Stimulated activated CD4-positive, alpha-beta T cell treated with anti-CD3 and anti-CD28 coated beads, Interleukin-4, amount 100 ng/mL, for 48 hours (primary cell): ENCODE measurements at regions not wholly inside any gene's neighbourhood (a gene's known extent, or its start where the extent isn't known, plus 50 kb on each side); places are given as distances from the start of the nearest gene placed in this dataset.
"Not testable (repeated sequence)": the region's sequence is repeated elsewhere in the genome, so short reads cannot be mapped to it uniquely, and the experiment has no call there.

Source experiments
- DNase-seq, 2 donors: peaks; one replicate each; pipeline ENCODE4 v3.0.0-alpha.2; 2020; ENCODE audit warnings: low read depth in 2 of 2

GRCh38 chr16:5159537-5159936, 61.9 kb upstream of the EEF2KMT start:
- not testable (repeated sequence) for DNase-seq

- DNase-seq, result no peak
These were observed 60.9 kb upstream of the EEF2KMT start for GRCh38 chr16:5158494-5158893.

GRCh38 chr16:5156486-5156885, 58.9 kb upstream of the EEF2KMT start:
- DNase-seq, result not testable (repeated sequence)

GRCh38 chr16:5154006-5154405, 56.4 kb upstream of the EEF2KMT start:
- not testable (repeated sequence) for DNase-seq

- DNase-seq, result not testable (repeated sequence)
These were observed 53.8 kb upstream of the EEF2KMT start for GRCh38 chr16:5151409-5151808.
